ENCODE measurements at regions not wholly inside any gene's neighbourhood (a gene's known extent, or its start where the extent isn't known, plus 50 kb on each side); places are given as distances from the start of the nearest gene placed in this dataset.

GRCh38 chr3:140822401-140823047 is 119.1 kb upstream of the SLC25A36 start:
- no peak for TF ChIP-seq POLR2A (IDR thresholded peaks at IDR 0.05)
- no peak for TF ChIP-seq CTCF (IDR thresholded peaks at IDR 0.05)
- no peak for TF ChIP-seq EP300 (IDR thresholded peaks at IDR 0.05; ENCODE audit: low read depth)

Measured in transverse colon (tissue), 3 donors.